ENCODE measurements at regions not wholly inside any gene's neighbourhood (a gene's known extent, or its start where the extent isn't known, plus 50 kb on each side); places are given as distances from the start of the nearest gene placed in this dataset.
"Not testable (repeated sequence)": the region's sequence is repeated elsewhere in the genome, so short reads cannot be mapped to it uniquely, and the experiment has no call there.

- no peak overlapping the region for H3K4me3 ChIP-seq
- H3K4me1 ChIP-seq = peaks cover 0 to 8% (median 3%) of the 10 kb centered on the region in 4 donors
- 40 to 44% methylated on average over 1 to 2 of the region's 2 CpGs for WGBS, 2 donors (ENCODE audit: low coverage in 1 of 2)
- TF ChIP-seq POLR2A (IDR thresholded peaks at IDR 0.05) (no peak), POLR2AphosphoS5 (IDR thresholded peaks at IDR 0.05) (no peak), CTCF (IDR thresholded peaks at IDR 0.05) (no peak), EP300 (IDR thresholded peaks at IDR 0.05; ENCODE audit: low read depth) (no peak)
- intact Hi-C loops (cut with DNase I; ENCODE audit: low total_unique reads) = no loop called here
- no peaks in the 10 kb centered on the region for H3K27me3 ChIP-seq
- no peaks in the 10 kb centered on the region for H3K36me3 ChIP-seq
- in situ Hi-C loops (cut with MboI; ENCODE audit: low pct_ligation_motif_present in 1 of 4, low pct_unique_long_range_greater_than_20kb in 1 of 4, low sequenced_read_pairs in 3 of 4) = no loop called here
- DNase-seq = no peak
- no peak overlapping the region for H3K27ac ChIP-seq
- H3K9me3 ChIP-seq = peaks cover 0 to 8% of the 10 kb centered on the region in 2 donors
Observed at GRCh38 chr4:147247579-147247978, 233.3 kb upstream of the EDNRA start.

DNA sequence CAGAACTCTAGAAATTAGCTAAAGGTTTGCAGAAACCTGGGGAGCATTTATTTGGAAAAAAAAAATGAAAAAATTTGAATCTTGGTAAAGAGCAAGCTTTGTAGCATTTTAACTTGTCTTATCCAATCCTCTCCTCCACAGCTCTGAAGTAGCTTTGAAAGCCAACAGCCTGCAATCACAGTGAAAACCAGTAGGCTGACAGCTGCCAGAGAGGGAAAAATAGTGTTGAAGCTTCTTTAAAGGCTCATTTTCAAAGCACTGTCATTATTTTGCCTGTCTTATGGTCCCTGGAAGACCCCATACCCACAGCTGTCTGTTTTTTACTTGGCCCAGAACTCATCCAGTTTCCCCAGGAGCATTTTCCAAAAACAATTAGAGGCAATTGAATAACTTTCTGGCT, 230.8 kb upstream of the EDNRA start:
- intact Hi-C loops (cut with DNase I; ENCODE audit: low total_unique reads) (no loop called here), in situ Hi-C loops (cut with MboI; ENCODE audit: low pct_ligation_motif_present in 1 of 4, low pct_unique_long_range_greater_than_20kb in 1 of 4, low sequenced_read_pairs in 3 of 4) (no loop called here)
- no peak overlapping the region for H3K27ac ChIP-seq
- no peaks in the 10 kb centered on the region for H3K36me3 ChIP-seq
- no peak overlapping the region for H3K4me3 ChIP-seq
- H3K9me3 ChIP-seq = peaks cover 0 to 8% of the 10 kb centered on the region in 2 donors
- TF ChIP-seq EP300 (IDR thresholded peaks at IDR 0.05; ENCODE audit: low read depth) (no peak), POLR2AphosphoS5 (IDR thresholded peaks at IDR 0.05) (no peak), POLR2A (IDR thresholded peaks at IDR 0.05) (no peak), CTCF (IDR thresholded peaks at IDR 0.05) (no peak)
- no peaks in the 10 kb centered on the region for H3K27me3 ChIP-seq
- no peak for DNase-seq
- H3K4me1 ChIP-seq = peaks cover 0 to 8% (median 3%) of the 10 kb centered on the region in 4 donors

GRCh38 chr4:147255268-147255667, 225.6 kb upstream of the EDNRA start:
- DNase-seq; H3K27me3 ChIP-seq; intact Hi-C loops (cut with DNase I; ENCODE audit: low total_unique reads); H3K9me3 ChIP-seq; H3K4me3 ChIP-seq; in situ Hi-C loops (cut with MboI; ENCODE audit: low pct_ligation_motif_present in 1 of 4, low pct_unique_long_range_greater_than_20kb in 1 of 4, low sequenced_read_pairs in 3 of 4); H3K36me3 ChIP-seq; H3K4me1 ChIP-seq; H3K27ac ChIP-seq: not testable (repeated sequence)
- 80% methylated on average over 11 of the region's 11 CpGs; no CpG with 5 or more reads in 1 of the 2 donors for WGBS, 2 donors (ENCODE audit: low coverage in 1 of 2)

DNA sequence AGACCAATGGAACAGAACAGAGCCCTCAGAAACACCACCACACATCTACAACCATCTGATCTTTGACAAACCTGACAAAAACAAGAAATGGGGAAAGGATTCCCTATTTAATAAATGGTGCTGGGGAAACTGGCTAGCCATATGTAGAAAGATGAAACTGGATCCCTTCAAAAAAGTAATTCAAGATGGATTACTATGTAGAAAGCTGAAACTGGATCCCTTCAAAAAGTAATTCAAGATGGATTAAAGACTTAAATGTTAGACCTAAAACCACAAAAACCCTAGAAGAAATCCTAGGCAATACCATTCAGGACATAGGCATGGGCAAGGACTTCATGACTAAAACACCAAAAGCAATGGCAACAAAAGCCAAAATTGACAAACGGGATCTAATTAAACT, 221.6 kb upstream of the EDNRA start:
- 81 to 88% methylated on average over 1 of the region's 1 CpG for WGBS, 2 donors (ENCODE audit: low coverage in 1 of 2)
- in situ Hi-C loops (cut with MboI; ENCODE audit: low pct_ligation_motif_present in 1 of 4, low pct_unique_long_range_greater_than_20kb in 1 of 4, low sequenced_read_pairs in 3 of 4); H3K27me3 ChIP-seq; H3K9me3 ChIP-seq; H3K4me3 ChIP-seq; intact Hi-C loops (cut with DNase I; ENCODE audit: low total_unique reads); DNase-seq; H3K27ac ChIP-seq; H3K4me1 ChIP-seq; H3K36me3 ChIP-seq: not testable (repeated sequence)

DNA sequence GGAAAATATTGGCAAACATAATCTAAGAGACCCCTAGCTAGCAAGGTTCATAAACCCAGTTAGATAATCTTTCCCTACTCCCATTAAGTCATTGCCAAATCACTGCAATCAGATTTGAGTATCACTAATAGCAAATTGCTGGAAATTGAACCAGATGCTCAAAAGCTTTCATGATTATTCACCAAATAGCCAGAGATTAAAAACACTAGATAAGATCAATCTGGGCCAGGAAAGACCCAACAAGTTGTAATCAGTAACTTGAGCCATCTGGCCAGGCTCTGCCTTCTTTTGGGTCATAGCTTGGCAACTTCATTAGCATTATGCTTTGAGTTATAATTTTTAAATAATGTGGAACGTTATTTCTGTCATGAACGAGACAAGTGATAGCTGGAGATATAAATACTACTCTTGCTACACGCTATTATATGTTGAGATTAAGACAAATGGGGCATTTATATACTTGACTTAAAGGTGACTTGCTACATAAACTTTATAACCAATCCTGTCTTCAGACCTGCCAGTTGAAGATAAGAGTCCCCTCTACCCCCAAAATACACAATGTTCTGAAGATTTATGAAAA, 196.6 kb upstream of the EDNRA start:
- in situ Hi-C loops (cut with MboI; ENCODE audit: low pct_ligation_motif_present in 1 of 4, low pct_unique_long_range_greater_than_20kb in 1 of 4, low sequenced_read_pairs in 3 of 4) = no loop called here
- Histone ChIP-seq H3K4me1 (no peaks in the 10 kb centered on the region), H3K27ac (no peak overlapping the region), H3K36me3 (no peaks in the 10 kb centered on the region), H3K4me3 (no peak overlapping the region), H3K27me3 (no peaks in the 10 kb centered on the region), H3K9me3 (no peaks in the 10 kb centered on the region)
- intact Hi-C loops (cut with DNase I; ENCODE audit: low total_unique reads) = no loop called here
- TF ChIP-seq CTCF (IDR thresholded peaks at IDR 0.05) = no peak
- WGBS, 2 donors (ENCODE audit: low coverage in 1 of 2) = 51 to 68% methylated on average over 3 of the region's 3 CpGs
- DNase-seq = no peak
